ENCODE measurements at regions not wholly inside any gene's neighbourhood (a gene's known extent, or its start where the extent isn't known, plus 50 kb on each side); places are given as distances from the start of the nearest gene placed in this dataset.

- FAIRE-seq (no peak), DNase-seq (ENCODE audit: insufficient read length, low spot score) (no peak)
- TF ChIP-seq CTCF (IDR thresholded peaks at IDR 0.05; ENCODE audit: insufficient read depth, missing control alignments) = no peak
Measured at GRCh38 chr3:18225709-18226108, 199.4 kb downstream of the SATB1 start.

GRCh38 chr3:18224426-18224825 lies 200.7 kb downstream of the SATB1 start:
- DNase-seq (ENCODE audit: insufficient read length, low spot score) (no peak), FAIRE-seq (no peak)
- no peak for TF ChIP-seq CTCF (IDR thresholded peaks at IDR 0.05; ENCODE audit: insufficient read depth, missing control alignments)

- FAIRE-seq (no peak), DNase-seq (ENCODE audit: insufficient read length, low spot score) (no peak)
- TF ChIP-seq CTCF (IDR thresholded peaks at IDR 0.05; ENCODE audit: insufficient read depth, missing control alignments) = no peak
Measured at GRCh38 chr3:18223974-18224373, 201.2 kb downstream of the SATB1 start.

GRCh38 chr3:18223571-18223970 lies 201.6 kb downstream of the SATB1 start:
- DNase-seq (ENCODE audit: insufficient read length, low spot score) (no peak), FAIRE-seq (no peak)
- no peak for TF ChIP-seq CTCF (IDR thresholded peaks at IDR 0.05; ENCODE audit: insufficient read depth, missing control alignments)

GRCh38 chr3:18222686-18223085 lies 202.5 kb downstream of the SATB1 start:
- DNase-seq (ENCODE audit: insufficient read length, low spot score) = no peak
- FAIRE-seq = no peak
- TF ChIP-seq CTCF (IDR thresholded peaks at IDR 0.05; ENCODE audit: insufficient read depth, missing control alignments) = no peak

GRCh38 chr3:18217507-18218174 lies 207.5 kb downstream of the SATB1 start:
- FAIRE-seq = no peak
- no peak for TF ChIP-seq CTCF (IDR thresholded peaks at IDR 0.05; ENCODE audit: insufficient read depth, missing control alignments)
- no peak for DNase-seq (ENCODE audit: insufficient read length, low spot score)

GRCh38 chr3:18216996-18217395 lies 208.1 kb downstream of the SATB1 start:
- no peak for TF ChIP-seq CTCF (IDR thresholded peaks at IDR 0.05; ENCODE audit: insufficient read depth, missing control alignments)
- FAIRE-seq (no peak), DNase-seq (ENCODE audit: insufficient read length, low spot score) (no peak)

Data from D721Med (cell line).